ENCODE measurements at regions not wholly inside any gene's neighbourhood (a gene's known extent, or its start where the extent isn't known, plus 50 kb on each side); places are given as distances from the start of the nearest gene placed in this dataset.

DNA sequence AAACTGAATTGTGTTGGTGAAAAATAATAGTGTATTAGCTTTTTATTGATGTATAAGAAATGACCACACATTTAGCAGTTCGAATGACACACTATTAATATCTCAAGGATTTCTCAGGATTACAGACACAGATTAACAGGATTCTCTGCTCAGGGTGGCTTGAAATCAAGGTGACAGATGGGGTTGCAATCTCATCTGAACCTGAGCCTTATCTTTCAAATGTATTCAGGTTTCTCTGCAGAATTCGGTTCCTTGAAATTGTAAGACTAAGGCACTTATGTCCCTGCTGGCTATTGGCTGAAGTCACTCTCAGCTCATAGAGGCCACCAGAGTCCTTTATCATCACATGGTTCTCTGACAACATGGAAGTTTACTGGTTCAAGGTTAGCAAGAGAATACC, 1780.1 kb downstream of the ARAP2 start:
- 0 out of 2 replicates have a peak, but pooled peaks cover 3% of the 10 kb centered on the region for H3K9me2 ChIP-seq (ENCODE audit: insufficient read depth)
- no TSS peak for BruUV-seq (replicated peaks)
- RAD21 ChIA-PET (ENCODE audit: low non-redundant PET in 1 of 2, low total read pairs in 2 of 2, uncharacterized antibody in 2 of 2, unreplicated experiment in 2 of 2): no interaction called here
- no peak overlapping the region for H3K27ac ChIP-seq (ENCODE audit: low read depth, low read length)
- H4K20me1 ChIP-seq (ENCODE audit: insufficient read depth): no peaks in the 10 kb centered on the region
- DNase-seq (ENCODE audit: low read depth, low spot score) (no peak), ATAC-seq (no peak)
- intact Hi-C loops (cut with micrococcal nuclease): no loop called here
- no peaks in the 10 kb centered on the region for H3K36me3 ChIP-seq (ENCODE audit: control insufficient read depth in 1 of 2, insufficient read depth in 2 of 2, low read length in 2 of 2)
- no peaks in the 10 kb centered on the region for H3K79me2 ChIP-seq (ENCODE audit: insufficient read depth, low read length)
- TF ChIP-seq JUND (IDR thresholded peaks at IDR 0.05) (no peak), CBX3 (IDR thresholded peaks at IDR 0.05; ENCODE audit: low read depth) (no peak), SIN3A (IDR thresholded peaks at IDR 0.05; ENCODE audit: low read depth) (no peak)
- H3K4me3 ChIP-seq (replicated peaks in 1 of 2; ENCODE audit: low read depth in 1 of 2, low read length in 2 of 2): no peak overlapping the region
- no peak overlapping the region for H2AFZ ChIP-seq (ENCODE audit: low read depth, low read length, poor library complexity, severe bottlenecking)
- H3K27me3 ChIP-seq (ENCODE audit: insufficient read depth, low read length): no peaks in the 10 kb centered on the region
- no peaks in the 10 kb centered on the region for H3K4me1 ChIP-seq (ENCODE audit: control insufficient read depth in 1 of 2, insufficient read depth in 2 of 2, low read length in 2 of 2)
- CTCF ChIA-PET: no interaction called here
- no peak overlapping the region for H3K4me2 ChIP-seq (ENCODE audit: low read length)
- H3K9me3 ChIP-seq (ENCODE audit: control insufficient read depth in 1 of 2, insufficient read depth in 1 of 2, low read depth in 1 of 2, low read length in 2 of 2): no peaks in the 10 kb centered on the region
- POLR2A ChIA-PET: no interaction called here
- no peak overlapping the region for H3K9ac ChIP-seq (ENCODE audit: low read length)

DNA sequence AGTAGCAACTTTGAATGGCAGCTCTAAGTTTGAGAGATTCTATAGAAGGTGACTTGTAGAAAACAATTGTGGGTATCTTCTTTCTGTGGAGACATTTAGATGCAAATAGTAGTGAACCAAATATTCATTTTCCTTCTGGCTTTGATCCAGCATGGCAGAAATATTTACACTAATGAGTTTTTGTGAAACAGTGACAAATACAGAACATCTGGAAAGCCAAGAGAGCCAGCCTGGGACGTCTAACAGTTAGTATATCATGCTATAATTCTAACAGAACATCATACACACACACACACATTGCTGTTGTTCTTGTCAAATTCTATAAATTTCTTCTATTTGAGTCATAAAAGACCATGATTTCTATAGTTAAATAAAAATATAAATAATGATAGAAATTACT, 1777.9 kb downstream of the ARAP2 start:
- Histone ChIP-seq H3K79me2 (ENCODE audit: insufficient read depth, low read length) (no peaks in the 10 kb centered on the region), H2AFZ (ENCODE audit: low read depth, low read length, poor library complexity, severe bottlenecking) (no peak overlapping the region), H4K20me1 (ENCODE audit: insufficient read depth) (no peaks in the 10 kb centered on the region), H3K9me3 (ENCODE audit: control insufficient read depth in 1 of 2, insufficient read depth in 1 of 2, low read depth in 1 of 2, low read length in 2 of 2) (no peaks in the 10 kb centered on the region), H3K27ac (ENCODE audit: low read depth, low read length) (no peak overlapping the region), H3K27me3 (ENCODE audit: insufficient read depth, low read length) (no peaks in the 10 kb centered on the region), H3K4me3 (replicated peaks in 1 of 2; ENCODE audit: low read depth in 1 of 2, low read length in 2 of 2) (no peak overlapping the region), H3K9me2 (ENCODE audit: insufficient read depth) (0 out of 2 replicates have a peak, but pooled peaks cover 3% of the 10 kb centered on the region), H3K9ac (ENCODE audit: low read length) (no peak overlapping the region), H3K4me1 (ENCODE audit: control insufficient read depth in 1 of 2, insufficient read depth in 2 of 2, low read length in 2 of 2) (no peaks in the 10 kb centered on the region), H3K36me3 (ENCODE audit: control insufficient read depth in 1 of 2, insufficient read depth in 2 of 2, low read length in 2 of 2) (no peaks in the 10 kb centered on the region), H3K4me2 (ENCODE audit: low read length) (no peak overlapping the region)
- DNase-seq (ENCODE audit: low read depth, low spot score) (no peak), ATAC-seq (no peak)
- ChIA-PET POLR2A (no interaction called here), RAD21 (ENCODE audit: low non-redundant PET in 1 of 2, low total read pairs in 2 of 2, uncharacterized antibody in 2 of 2, unreplicated experiment in 2 of 2) (no interaction called here), CTCF (no interaction called here)
- intact Hi-C loops (cut with micrococcal nuclease): no loop called here
- no TSS peak for BruUV-seq (replicated peaks)
- TF ChIP-seq CEBPB (IDR thresholded peaks at IDR 0.05; ENCODE audit: low read depth): no peak
- TF ChIP-seq POLR2A (IDR thresholded peaks at IDR 0.05; ENCODE audit: borderline replicate concordance, extremely low read depth, insufficient read depth, insufficient read length): no peak
- TF ChIP-seq POLR2AphosphoS5 (IDR thresholded peaks at IDR 0.05; ENCODE audit: low read depth, low read length): no peak
- no peak for TF ChIP-seq EGR1 (IDR thresholded peaks at IDR 0.05; ENCODE audit: low read depth)
- no peak for TF ChIP-seq SP1 (IDR thresholded peaks at IDR 0.05; ENCODE audit: low read depth)
- TF ChIP-seq, protein P1, sequence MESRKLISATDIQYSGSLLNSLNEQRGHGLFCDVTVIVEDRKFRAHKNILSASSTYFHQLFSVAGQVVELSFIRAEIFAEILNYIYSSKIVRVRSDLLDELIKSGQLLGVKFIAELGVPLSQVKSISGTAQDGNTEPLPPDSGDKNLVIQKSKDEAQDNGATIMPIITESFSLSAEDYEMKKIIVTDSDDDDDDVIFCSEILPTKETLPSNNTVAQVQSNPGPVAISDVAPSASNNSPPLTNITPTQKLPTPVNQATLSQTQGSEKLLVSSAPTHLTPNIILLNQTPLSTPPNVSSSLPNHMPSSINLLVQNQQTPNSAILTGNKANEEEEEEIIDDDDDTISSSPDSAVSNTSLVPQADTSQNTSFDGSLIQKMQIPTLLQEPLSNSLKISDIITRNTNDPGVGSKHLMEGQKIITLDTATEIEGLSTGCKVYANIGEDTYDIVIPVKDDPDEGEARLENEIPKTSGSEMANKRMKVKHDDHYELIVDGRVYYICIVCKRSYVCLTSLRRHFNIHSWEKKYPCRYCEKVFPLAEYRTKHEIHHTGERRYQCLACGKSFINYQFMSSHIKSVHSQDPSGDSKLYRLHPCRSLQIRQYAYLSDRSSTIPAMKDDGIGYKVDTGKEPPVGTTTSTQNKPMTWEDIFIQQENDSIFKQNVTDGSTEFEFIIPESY (IDR thresholded peaks at IDR 0.05; ENCODE audit: extremely low read depth, insufficient replicate concordance, low read length): no peak
- no peak for TF ChIP-seq JUND (IDR thresholded peaks at IDR 0.05)
- TF ChIP-seq SIN3A (IDR thresholded peaks at IDR 0.05; ENCODE audit: low read depth): no peak
- no peak for TF ChIP-seq TCF7L2 (IDR thresholded peaks at IDR 0.05; ENCODE audit: borderline replicate concordance, extremely low read depth, insufficient read depth, insufficient read length)

Measured in HCT116 (cell line).